GM19238 (cell line): ENCODE measurements at regions not wholly inside any gene's neighbourhood (a gene's known extent, or its start where the extent isn't known, plus 50 kb on each side); places are given as distances from the start of the nearest gene placed in this dataset.
"Not testable (repeated sequence)": the region's sequence is repeated elsewhere in the genome, so short reads cannot be mapped to it uniquely, and the experiment has no call there.

Experiments
- DNase-seq: peaks from one replicate; pipeline ENCODE4 v3.0.0; 2011; ENCODE audit warnings: low spot score; ENCODE audit not compliant: insufficient read length

GRCh38 chr9:102185962-102186361 is 447.5 kb upstream of the GRIN3A start:
- DNase-seq, result no peak

- DNase-seq, result no peak
These were observed 446.9 kb upstream of the GRIN3A start for GRCh38 chr9:102185371-102185770.

- DNase-seq, result no peak
These were observed 440.4 kb upstream of the GRIN3A start for GRCh38 chr9:102178811-102179210.

- not testable (repeated sequence) for DNase-seq
These were observed 435.8 kb upstream of the GRIN3A start for GRCh38 chr9:102174202-102174601.

DNA sequence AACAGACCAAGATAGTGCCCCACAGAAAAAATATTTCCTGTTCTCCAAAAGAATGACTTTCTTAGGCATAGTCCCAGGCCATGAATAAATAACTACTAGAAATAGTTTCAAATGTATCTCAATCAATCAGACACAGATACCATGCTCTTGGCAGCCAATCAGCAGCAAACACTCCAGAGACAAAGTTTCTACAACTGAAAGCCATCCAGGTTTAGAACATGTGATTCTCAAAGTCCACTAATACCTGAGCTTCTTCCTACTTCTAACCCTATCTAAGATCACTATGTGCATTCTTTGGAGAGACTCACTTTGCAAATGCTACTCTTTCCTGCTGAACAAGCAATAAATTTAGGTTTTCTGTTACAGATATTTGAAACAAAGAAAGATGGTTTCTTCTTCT is 425.8 kb upstream of the GRIN3A start:
- no peak for DNase-seq

DNA sequence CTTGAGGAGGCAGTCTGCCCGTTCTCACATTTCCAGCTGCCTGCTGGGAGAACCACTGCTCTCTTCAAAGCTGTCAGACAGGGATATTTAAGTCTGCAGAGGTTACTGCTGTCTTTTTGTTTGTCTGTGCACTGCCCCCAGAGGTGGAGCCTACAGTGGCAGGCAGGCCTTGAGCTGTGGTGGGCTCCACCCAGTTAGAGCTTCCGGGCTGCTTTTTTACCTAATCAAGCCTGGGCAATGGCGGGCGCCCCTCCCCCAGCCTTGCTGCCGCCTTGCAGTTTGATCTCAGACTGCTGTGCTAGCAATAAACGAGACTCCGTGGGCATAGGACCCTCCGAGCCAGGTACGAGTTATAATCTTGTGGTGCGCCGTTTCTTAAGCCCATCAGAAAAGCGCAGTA is 414.6 kb upstream of the GRIN3A start:
- not testable (repeated sequence) for DNase-seq

- DNase-seq, result no peak
These were observed 397.3 kb upstream of the GRIN3A start for GRCh38 chr9:102135768-102136167.

GRCh38 chr9:102124465-102124864 is 386.0 kb upstream of the GRIN3A start:
- no peak for DNase-seq

- DNase-seq, result no peak
These were observed 376.1 kb upstream of the GRIN3A start for GRCh38 chr9:102114557-102114956.

- no peak for DNase-seq
These were observed 374.7 kb upstream of the GRIN3A start for GRCh38 chr9:102113191-102113590.

GRCh38 chr9:102106439-102106838 is 368.0 kb upstream of the GRIN3A start:
- DNase-seq, result no peak

DNA sequence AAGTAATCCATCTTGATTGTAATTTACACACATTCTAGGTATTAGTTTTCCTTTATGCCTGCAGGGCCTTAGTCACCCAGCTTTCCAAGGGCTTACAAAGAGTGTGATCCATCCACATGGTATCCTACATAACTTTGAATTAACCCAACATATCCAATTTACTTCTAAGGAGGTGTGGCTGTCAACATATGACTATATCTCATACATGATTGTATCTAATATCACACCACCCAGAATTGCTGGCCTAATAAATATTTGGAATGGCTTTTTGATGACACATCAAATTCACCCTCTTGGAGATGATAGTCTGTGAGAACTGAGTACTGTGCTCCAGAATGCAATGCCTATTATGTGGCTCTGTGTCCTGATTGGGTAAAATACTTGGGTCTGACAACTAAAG is 363.3 kb upstream of the GRIN3A start:
- DNase-seq, result no peak

- DNase-seq, result no peak
These were observed 348.7 kb upstream of the GRIN3A start for GRCh38 chr9:102087141-102087540.

DNA sequence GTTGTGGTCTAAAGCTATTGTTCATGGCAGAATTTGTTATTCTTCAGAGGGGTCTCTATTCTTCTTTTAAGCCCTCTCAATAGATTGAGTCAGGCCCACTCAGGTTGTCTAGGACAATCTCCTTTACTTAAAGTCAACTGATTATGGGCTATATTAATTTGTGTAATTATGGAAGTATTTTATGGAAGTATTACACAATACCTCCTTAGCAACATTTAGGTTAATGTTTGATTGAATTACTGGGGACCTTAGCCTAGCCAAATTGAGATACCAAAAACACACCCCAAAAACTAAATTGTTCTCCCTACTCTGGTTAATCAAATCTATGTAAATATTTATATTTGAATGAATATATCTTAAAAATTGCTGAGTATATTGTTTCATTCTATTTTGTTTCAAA is 347.1 kb upstream of the GRIN3A start:
- DNase-seq, result no peak

GRCh38 chr9:102072059-102072764 is 333.8 kb upstream of the GRIN3A start:
- DNase-seq, result no peak

- DNase-seq, result no peak
These were observed 331.5 kb upstream of the GRIN3A start for GRCh38 chr9:102069969-102070368.

- no peak for DNase-seq
These were observed 316.4 kb upstream of the GRIN3A start for GRCh38 chr9:102054811-102055210.

DNA sequence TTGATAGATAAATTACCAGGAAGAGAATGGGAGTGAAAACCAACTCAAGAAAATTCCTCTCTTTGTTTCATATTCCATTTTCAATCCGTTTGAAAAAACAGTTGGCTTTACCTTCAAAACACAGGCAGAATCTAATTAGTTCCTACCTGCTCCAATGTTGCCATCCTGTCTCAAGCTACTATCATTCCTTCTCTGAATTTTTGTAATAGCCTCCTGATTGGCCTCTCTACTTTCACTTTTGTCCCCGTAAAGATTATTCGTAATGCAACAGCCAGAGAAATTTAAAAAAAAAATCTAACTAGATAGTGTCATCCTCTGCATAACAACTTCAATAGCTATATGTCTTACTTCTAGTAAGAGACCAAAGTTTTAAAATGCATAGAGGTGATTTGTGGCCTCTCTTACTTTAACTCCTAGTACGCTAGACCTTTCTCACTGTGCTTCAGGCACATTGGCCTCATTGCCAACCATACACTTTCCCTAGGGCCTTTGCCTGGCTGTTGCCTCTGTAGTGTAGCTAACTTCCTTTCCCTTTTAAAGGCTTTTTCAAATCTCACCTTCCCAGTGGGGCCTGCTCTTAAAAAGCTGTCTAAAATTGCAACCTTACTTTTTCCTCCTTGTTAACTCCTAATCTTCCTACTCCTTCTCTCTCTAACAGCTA is 311.3 kb upstream of the GRIN3A start:
- DNase-seq, result no peak

GRCh38 chr9:102047549-102047948 is 309.1 kb upstream of the GRIN3A start:
- DNase-seq, result no peak

DNA sequence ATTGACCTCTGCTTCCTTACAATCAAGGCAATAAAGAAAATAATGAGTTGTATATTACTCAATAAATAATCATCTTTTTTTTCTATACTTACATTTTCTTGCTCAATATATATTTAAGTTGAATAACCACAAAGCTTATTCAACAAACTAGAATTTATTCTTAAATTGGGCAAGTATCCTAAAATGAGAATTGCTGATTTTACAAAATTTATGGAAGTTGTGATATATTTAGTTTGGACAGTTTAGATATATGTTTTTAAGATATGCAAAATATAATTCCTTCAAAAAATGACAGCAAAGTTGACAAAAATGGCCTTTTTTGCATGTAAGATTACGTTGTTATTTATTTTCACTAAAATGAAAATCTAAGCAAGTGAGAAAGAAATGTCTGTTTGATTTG is 305.7 kb upstream of the GRIN3A start:
- no peak for DNase-seq

- DNase-seq, result no peak
These were observed 299.6 kb upstream of the GRIN3A start for GRCh38 chr9:102038006-102038405.

- peak; percentile 1 for DNase-seq
These were observed 297.5 kb upstream of the GRIN3A start for GRCh38 chr9:102035929-102036328.

DNA sequence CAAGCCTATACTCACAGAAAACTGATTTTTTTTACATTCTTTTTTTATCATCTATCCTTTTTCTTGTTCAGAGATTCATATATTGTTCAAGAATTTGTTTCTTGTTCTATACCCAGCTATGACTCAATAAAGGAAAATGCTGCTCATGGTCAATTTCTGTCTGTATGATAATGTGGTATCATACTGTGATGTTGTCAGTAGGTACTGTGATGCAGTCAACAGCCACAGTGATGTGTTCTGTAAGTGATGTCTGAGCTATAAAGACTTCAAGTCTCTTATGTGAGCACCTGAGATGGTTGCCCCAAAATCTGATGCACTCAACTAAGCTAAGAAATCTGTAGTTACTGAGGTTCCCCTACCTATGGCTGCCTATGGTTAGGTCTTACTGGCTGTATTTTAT is 294.2 kb upstream of the GRIN3A start:
- DNase-seq, result no peak
